NCI-H82 treated with DMSO at 0.1 percent for 48 hours (cell line): ENCODE measurements at regions not wholly inside any gene's neighbourhood (a gene's known extent, or its start where the extent isn't known, plus 50 kb on each side); places are given as distances from the start of the nearest gene placed in this dataset.
A peak's percentile ranks its signal among the peaks of the same experiment; 100 is the strongest.

Experiments
- DNase-seq: peaks from one replicate; lab custom pipeline; 2025; ENCODE audit not compliant: unreplicated experiment; lab: John Stamatoyannopoulos, UW

- DNase-seq, result no peak
Observed at GRCh38 chr2:147231081-147231480, 613.7 kb upstream of the ACVR2A start.

- DNase-seq, result no peak
Observed at GRCh38 chr2:147227313-147227712, 617.5 kb upstream of the ACVR2A start.

GRCh38 chr2:147224070-147224469 is 620.8 kb upstream of the ACVR2A start:
- DNase-seq, result no peak

- no peak for DNase-seq
Observed at GRCh38 chr2:147223553-147224060, 621.2 kb upstream of the ACVR2A start.

- no peak for DNase-seq
Observed at GRCh38 chr2:147223119-147223518, 621.7 kb upstream of the ACVR2A start.

GRCh38 chr2:147222506-147222905 is 622.3 kb upstream of the ACVR2A start:
- DNase-seq, result no peak

GRCh38 chr2:147214914-147215313 is 629.9 kb upstream of the ACVR2A start:
- DNase-seq, result peak; percentile 15

GRCh38 chr2:147211484-147211883 is 633.3 kb upstream of the ACVR2A start:
- DNase-seq, result no peak

- DNase-seq, result no peak
Observed at GRCh38 chr2:147204102-147204501, 640.7 kb upstream of the ACVR2A start.

- DNase-seq, result no peak
Observed at GRCh38 chr2:147198651-147199171, 646.1 kb upstream of the ACVR2A start.

GRCh38 chr2:147197754-147198483 is 646.9 kb upstream of the ACVR2A start:
- no peak for DNase-seq

- DNase-seq, result no peak
Observed at GRCh38 chr2:147182260-147182659, 662.6 kb upstream of the ACVR2A start.

GRCh38 chr2:147181351-147182029 is 663.3 kb upstream of the ACVR2A start:
- DNase-seq, result no peak

GRCh38 chr2:147177071-147177857 is 667.6 kb upstream of the ACVR2A start:
- no peak for DNase-seq

- DNase-seq, result no peak
Observed at GRCh38 chr2:147174824-147175254, 670.0 kb upstream of the ACVR2A start.

- DNase-seq, result no peak
Observed at GRCh38 chr2:147173798-147174197, 671.0 kb upstream of the ACVR2A start.

GRCh38 chr2:147173189-147173581 is 671.6 kb upstream of the ACVR2A start:
- no peak for DNase-seq

GRCh38 chr2:147172493-147173188 is 672.2 kb upstream of the ACVR2A start:
- no peak for DNase-seq

- no peak for DNase-seq
Observed at GRCh38 chr2:147171941-147172340, 672.9 kb upstream of the ACVR2A start.

GRCh38 chr2:147170932-147171331 is 673.9 kb upstream of the ACVR2A start:
- no peak for DNase-seq
